Thyroid gland (tissue), 4 donors: ENCODE measurements at regions not wholly inside any gene's neighbourhood (a gene's known extent, or its start where the extent isn't known, plus 50 kb on each side); places are given as distances from the start of the nearest gene placed in this dataset.

Source experiments
- POLR2A ChIP-seq, 2 donors: fragments of 450-650 bp; IDR thresholded peaks; one replicate each; pipeline ENCODE4 v1.6.1; 2017; ENCODE audit warnings: antibody characterized with exemption in 2 of 2, mild to moderate bottlenecking in 2 of 2, moderate library complexity in 1 of 2
- TF ChIP-seq, protein P1 (sequence below), 6 experiments: fragments of 200-600 bp in 3 of 6; fragments of 450-650 bp in 3 of 6; sonication (generic) in 3 of 6; IDR thresholded peaks; one replicate each; pipeline ENCODE4 v1.5.1; 2016 to 2019; ENCODE audit warnings: antibody characterized with exemption in 6 of 6, mild to moderate bottlenecking in 2 of 6, inconsistent platforms in 1 of 6, moderate library complexity in 1 of 6

GRCh38 chr11:122599434-122599833, 56.1 kb upstream of the UBASH3B start:
- TF ChIP-seq, protein P1, sequence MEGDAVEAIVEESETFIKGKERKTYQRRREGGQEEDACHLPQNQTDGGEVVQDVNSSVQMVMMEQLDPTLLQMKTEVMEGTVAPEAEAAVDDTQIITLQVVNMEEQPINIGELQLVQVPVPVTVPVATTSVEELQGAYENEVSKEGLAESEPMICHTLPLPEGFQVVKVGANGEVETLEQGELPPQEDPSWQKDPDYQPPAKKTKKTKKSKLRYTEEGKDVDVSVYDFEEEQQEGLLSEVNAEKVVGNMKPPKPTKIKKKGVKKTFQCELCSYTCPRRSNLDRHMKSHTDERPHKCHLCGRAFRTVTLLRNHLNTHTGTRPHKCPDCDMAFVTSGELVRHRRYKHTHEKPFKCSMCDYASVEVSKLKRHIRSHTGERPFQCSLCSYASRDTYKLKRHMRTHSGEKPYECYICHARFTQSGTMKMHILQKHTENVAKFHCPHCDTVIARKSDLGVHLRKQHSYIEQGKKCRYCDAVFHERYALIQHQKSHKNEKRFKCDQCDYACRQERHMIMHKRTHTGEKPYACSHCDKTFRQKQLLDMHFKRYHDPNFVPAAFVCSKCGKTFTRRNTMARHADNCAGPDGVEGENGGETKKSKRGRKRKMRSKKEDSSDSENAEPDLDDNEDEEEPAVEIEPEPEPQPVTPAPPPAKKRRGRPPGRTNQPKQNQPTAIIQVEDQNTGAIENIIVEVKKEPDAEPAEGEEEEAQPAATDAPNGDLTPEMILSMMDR (IDR thresholded peaks at IDR 0.05): no peak
- no peak for TF ChIP-seq POLR2A (IDR thresholded peaks at IDR 0.05)
